ENCODE measurements at regions not wholly inside any gene's neighbourhood (a gene's known extent, or its start where the extent isn't known, plus 50 kb on each side); places are given as distances from the start of the nearest gene placed in this dataset.

DNA sequence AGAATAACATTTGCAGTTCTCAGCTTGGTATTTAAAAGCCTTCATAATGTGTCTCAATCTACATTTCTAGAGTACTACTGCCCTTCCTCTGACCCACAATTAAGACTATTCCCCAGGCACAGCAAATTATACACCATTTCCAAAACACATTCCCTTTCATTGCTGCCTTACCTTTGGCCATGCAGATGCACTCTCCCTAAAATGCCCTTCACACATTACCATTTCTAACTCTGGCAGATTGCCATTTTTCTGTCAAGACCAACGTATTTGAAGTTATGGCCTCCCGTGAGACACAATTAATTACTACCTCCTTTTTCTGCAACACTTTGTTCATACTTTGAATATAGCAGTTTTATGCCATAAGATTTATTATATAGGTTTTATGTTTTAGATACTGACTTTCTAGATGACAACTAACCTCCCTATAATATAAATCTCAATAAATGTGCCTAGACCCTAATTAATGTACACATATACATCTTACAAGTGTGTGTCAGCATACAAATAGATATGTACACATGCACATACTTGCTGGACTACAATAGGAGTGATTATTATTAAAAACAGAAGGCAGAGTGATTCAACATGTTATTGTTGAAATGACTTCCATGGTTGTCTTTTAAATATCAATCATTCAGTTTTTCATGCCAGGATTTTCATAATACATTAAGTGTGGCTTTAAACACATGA is 2902.5 kb downstream of the PCDH9 start:
- no peak overlapping the region for H3K27ac ChIP-seq
- no peak overlapping the region for H3K4me3 ChIP-seq
- H3K9me3 ChIP-seq: no peaks in the 10 kb centered on the region
- DNase-seq: no peak
- TF ChIP-seq, protein P1, sequence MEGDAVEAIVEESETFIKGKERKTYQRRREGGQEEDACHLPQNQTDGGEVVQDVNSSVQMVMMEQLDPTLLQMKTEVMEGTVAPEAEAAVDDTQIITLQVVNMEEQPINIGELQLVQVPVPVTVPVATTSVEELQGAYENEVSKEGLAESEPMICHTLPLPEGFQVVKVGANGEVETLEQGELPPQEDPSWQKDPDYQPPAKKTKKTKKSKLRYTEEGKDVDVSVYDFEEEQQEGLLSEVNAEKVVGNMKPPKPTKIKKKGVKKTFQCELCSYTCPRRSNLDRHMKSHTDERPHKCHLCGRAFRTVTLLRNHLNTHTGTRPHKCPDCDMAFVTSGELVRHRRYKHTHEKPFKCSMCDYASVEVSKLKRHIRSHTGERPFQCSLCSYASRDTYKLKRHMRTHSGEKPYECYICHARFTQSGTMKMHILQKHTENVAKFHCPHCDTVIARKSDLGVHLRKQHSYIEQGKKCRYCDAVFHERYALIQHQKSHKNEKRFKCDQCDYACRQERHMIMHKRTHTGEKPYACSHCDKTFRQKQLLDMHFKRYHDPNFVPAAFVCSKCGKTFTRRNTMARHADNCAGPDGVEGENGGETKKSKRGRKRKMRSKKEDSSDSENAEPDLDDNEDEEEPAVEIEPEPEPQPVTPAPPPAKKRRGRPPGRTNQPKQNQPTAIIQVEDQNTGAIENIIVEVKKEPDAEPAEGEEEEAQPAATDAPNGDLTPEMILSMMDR (IDR thresholded peaks at IDR 0.05): no peak
- intact Hi-C loops (cut with DNase I): no loop called here
- H3K27me3 ChIP-seq (ENCODE audit: low read depth): no peaks in the 10 kb centered on the region
- H3K36me3 ChIP-seq: no peaks in the 10 kb centered on the region
- H3K4me1 ChIP-seq: no peaks in the 10 kb centered on the region
- no peak for ATAC-seq

DNA sequence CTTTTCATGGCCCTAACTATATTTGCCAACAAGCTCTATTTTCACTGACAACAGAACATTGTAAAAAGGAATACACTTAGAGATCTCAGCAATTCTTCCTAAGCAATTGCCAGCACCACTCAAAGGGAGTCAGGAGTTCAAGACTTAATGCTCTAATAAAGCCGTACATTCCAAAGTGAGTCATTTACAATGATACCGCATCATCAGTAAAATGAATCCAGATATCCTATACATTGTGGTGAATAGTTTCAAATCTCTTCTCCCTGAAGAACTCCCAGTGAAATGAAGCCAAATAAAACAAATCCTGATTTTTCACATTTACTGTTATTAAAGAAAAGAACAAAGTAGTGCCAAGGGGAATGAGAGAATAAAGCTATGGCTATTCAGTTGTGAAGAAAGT is 2898.7 kb upstream of the PCDH20 start:
- TF ChIP-seq, protein P1 (IDR thresholded peaks at IDR 0.05): no peak
- Histone ChIP-seq H3K27ac (no peak overlapping the region), H3K4me1 (no peaks in the 10 kb centered on the region), H3K4me3 (no peak overlapping the region), H3K27me3 (ENCODE audit: low read depth) (no peaks in the 10 kb centered on the region), H3K36me3 (no peaks in the 10 kb centered on the region), H3K9me3 (no peaks in the 10 kb centered on the region)
- intact Hi-C loops (cut with DNase I): no loop called here
- ATAC-seq: no peak
- no peak for DNase-seq

DNA sequence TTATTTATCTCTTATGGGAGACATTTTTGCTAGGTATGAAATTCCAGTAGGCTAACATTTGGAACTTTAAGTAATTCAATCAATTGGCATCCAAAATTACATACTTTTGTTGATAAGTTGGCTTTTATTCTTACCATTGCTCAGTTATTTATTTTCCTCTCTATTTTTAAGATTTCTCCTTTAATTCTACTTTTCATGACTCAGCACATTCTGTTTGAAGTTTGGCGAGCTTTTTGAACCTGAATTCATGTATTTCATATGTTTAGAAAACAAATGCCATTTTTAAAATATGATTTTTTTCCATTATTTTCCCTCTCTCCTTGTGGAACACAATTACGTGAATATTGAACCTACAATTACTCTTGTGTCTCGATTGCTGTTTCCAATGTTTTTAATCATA is 2896.3 kb upstream of the PCDH20 start:
- Histone ChIP-seq H3K9me3 (no peaks in the 10 kb centered on the region), H3K27me3 (ENCODE audit: low read depth) (no peaks in the 10 kb centered on the region), H3K27ac (no peak overlapping the region), H3K4me1 (no peaks in the 10 kb centered on the region), H3K4me3 (no peak overlapping the region), H3K36me3 (no peaks in the 10 kb centered on the region)
- DNase-seq (no peak), ATAC-seq (no peak)
- TF ChIP-seq, protein P1 (IDR thresholded peaks at IDR 0.05): no peak
- intact Hi-C loops (cut with DNase I): no loop called here

DNA sequence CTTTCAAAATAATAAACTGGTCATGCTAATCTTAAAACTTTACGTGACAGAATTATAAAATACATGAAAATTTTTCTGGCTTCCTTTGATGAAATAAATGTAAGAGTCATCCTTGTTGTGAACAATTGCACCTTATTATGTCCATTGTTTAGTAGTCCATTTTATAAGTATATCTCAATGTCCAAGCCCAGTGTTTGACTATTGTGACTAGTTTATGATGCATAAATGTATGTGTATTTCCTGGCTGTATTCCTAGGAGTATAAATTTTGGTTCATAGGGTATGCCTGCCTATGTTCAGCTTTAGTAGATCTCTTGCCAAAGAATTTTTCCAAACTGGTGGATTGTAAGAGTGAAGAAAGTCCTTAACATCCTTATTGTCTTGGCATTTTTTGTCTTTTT is 2895.5 kb upstream of the PCDH20 start:
- TF ChIP-seq, protein P1 (IDR thresholded peaks at IDR 0.05): no peak
- no peak overlapping the region for H3K4me3 ChIP-seq
- intact Hi-C loops (cut with DNase I): no loop called here
- no peak for DNase-seq
- no peaks in the 10 kb centered on the region for H3K36me3 ChIP-seq
- no peaks in the 10 kb centered on the region for H3K9me3 ChIP-seq
- no peaks in the 10 kb centered on the region for H3K27me3 ChIP-seq (ENCODE audit: low read depth)
- H3K27ac ChIP-seq: no peak overlapping the region
- no peak for ATAC-seq
- no peaks in the 10 kb centered on the region for H3K4me1 ChIP-seq

DNA sequence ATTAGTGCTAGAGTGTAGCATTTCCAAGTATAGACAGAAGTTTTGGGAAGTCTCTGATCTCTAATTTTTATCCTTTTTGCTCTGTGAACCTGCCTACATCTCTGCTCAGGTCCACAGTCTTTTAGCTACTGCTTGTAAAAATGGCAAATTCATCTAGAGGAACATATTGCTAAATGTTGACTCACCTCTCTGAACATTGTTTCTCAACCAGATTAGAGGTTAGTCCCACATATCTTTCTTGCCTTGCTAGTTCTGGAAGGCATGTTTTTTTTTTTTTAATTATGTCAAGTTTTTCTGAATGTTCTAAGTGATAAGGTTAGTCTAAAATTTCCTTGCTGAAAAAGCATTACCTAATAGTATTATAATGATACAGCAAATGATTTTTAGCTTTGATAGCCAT is 2889.6 kb upstream of the PCDH20 start:
- ATAC-seq (no peak), DNase-seq (no peak)
- no peaks in the 10 kb centered on the region for H3K9me3 ChIP-seq
- TF ChIP-seq, protein P1 (IDR thresholded peaks at IDR 0.05): no peak
- H3K27me3 ChIP-seq (ENCODE audit: low read depth): no peaks in the 10 kb centered on the region
- no peak overlapping the region for H3K27ac ChIP-seq
- no peak overlapping the region for H3K4me3 ChIP-seq
- no peaks in the 10 kb centered on the region for H3K4me1 ChIP-seq
- H3K36me3 ChIP-seq: no peaks in the 10 kb centered on the region
- intact Hi-C loops (cut with DNase I): no loop called here

All from lower lobe of right lung (tissue), 2 donors.